CD14-positive monocyte (primary cell): ENCODE measurements at regions not wholly inside any gene's neighbourhood (a gene's known extent, or its start where the extent isn't known, plus 50 kb on each side); places are given as distances from the start of the nearest gene placed in this dataset.

Experiments
- DNase-seq, 3 donors: peaks; one replicate each; pipeline ENCODE4 v3.0.0-alpha.2; 2011 to 2022
- H2AFZ ChIP-seq: 2 replicates; pipeline ENCODE4 v1.6.0; 2012; ENCODE audit warnings: mild to moderate bottlenecking, low read depth, low read length, inconsistent platforms; ENCODE audit not compliant: insufficient read depth, poor library complexity, severe bottlenecking
- H3K27ac ChIP-seq, 2 donors: 1 replicate in 1 of 2; 2 replicates in 1 of 2; pipeline ENCODE4 v1.5.1; 2012 to 2013; ENCODE audit warnings: low read length in 2 of 2, control low read depth in 1 of 2, inconsistent platforms in 1 of 2, low read depth in 1 of 2, mild to moderate bottlenecking in 1 of 2
- H3K27me3 ChIP-seq, 2 donors: one replicate each; pipeline versions ENCODE4 v1.6.0 to v1.6.1; 2011 to 2013; ENCODE audit warnings: low read length in 2 of 2; ENCODE audit not compliant: control insufficient read depth in 2 of 2, insufficient read depth in 2 of 2
- H3K36me3 ChIP-seq, 2 donors: replicated peaks in 1 of 2; 1 replicate in 1 of 2; 2 replicates in 1 of 2; pipeline versions ENCODE4 v1.5.1 to v1.6.1; 2012 to 2013; ENCODE audit warnings: low read length in 2 of 2, control low read depth in 1 of 2, inconsistent platforms in 1 of 2, mild to moderate bottlenecking in 1 of 2; ENCODE audit not compliant: insufficient read depth in 2 of 2, control insufficient read depth in 1 of 2
- H3K4me1 ChIP-seq, 2 donors: 1 replicate in 1 of 2; 2 replicates in 1 of 2; pipeline versions ENCODE4 v1.5.1 to v1.6.1; 2012 to 2013; ENCODE audit warnings: low read length in 2 of 2, control low read depth in 1 of 2, inconsistent platforms in 1 of 2, mild to moderate bottlenecking in 1 of 2, moderate library complexity in 1 of 2; ENCODE audit not compliant: insufficient read depth in 2 of 2, control insufficient read depth in 1 of 2
- H3K4me2 ChIP-seq: replicated peaks from 2 replicates; pipeline ENCODE3; 2012; ENCODE audit warnings: low read length, moderate library complexity, mild to moderate bottlenecking; ENCODE audit not compliant: poor library complexity, severe bottlenecking; ENCODE audit errors: extremely low read depth
- H3K4me3 ChIP-seq, 3 experiments: fragments of 200-600 bp in 1 of 3; sonication (generic) in 1 of 3; replicated peaks in 1 of 3; 1 replicate in 2 of 3; 2 replicates in 1 of 3; pipeline ENCODE4 v1.5.1; 2011 to 2013; ENCODE audit warnings: low read length in 3 of 3, mild to moderate bottlenecking in 3 of 3, control low read depth in 2 of 3, low read depth in 2 of 3, inconsistent platforms in 1 of 3, moderate library complexity in 1 of 3
- H3K79me2 ChIP-seq: 2 replicates; pipeline ENCODE4 v1.6.0; 2012; ENCODE audit warnings: mild to moderate bottlenecking, control low read depth, inconsistent platforms, low read length, moderate library complexity; ENCODE audit not compliant: insufficient read depth
- H3K9ac ChIP-seq: 2 replicates; pipeline ENCODE4 v1.6.0; 2017; ENCODE audit warnings: low read length, mild to moderate bottlenecking; ENCODE audit not compliant: insufficient read depth, poor library complexity, severe bottlenecking
- H3K9me3 ChIP-seq, 2 donors: replicated peaks in 1 of 2; 1 replicate in 1 of 2; 2 replicates in 1 of 2; pipeline versions ENCODE4 v1.5.1 to v1.6.1; 2012 to 2013; ENCODE audit warnings: low read length in 2 of 2, control low read depth in 1 of 2; ENCODE audit not compliant: control insufficient read depth in 1 of 2, insufficient read depth in 1 of 2
- H4K20me1 ChIP-seq: 2 replicates; pipeline ENCODE4 v1.6.0; 2012; ENCODE audit warnings: mild to moderate bottlenecking, low read length, control low read depth, moderate library complexity; ENCODE audit not compliant: insufficient read depth
- H3K27ac Mint-ChIP-seq, 7 donors: one replicate each; pipeline ENCODE4 v1.8.0; 2020; ENCODE audit warnings: mild to moderate bottlenecking in 7 of 7, mixed read lengths in 7 of 7, moderate library complexity in 6 of 7, inconsistent platforms in 2 of 7
- H3K27me3 Mint-ChIP-seq, 3 donors: one replicate each; pipeline ENCODE4 v1.8.0; 2021 to 2022; ENCODE audit warnings: low read depth in 3 of 3, mild to moderate bottlenecking in 3 of 3, mixed read lengths in 3 of 3, moderate library complexity in 3 of 3, inconsistent platforms in 1 of 3
- H3K36me3 Mint-ChIP-seq, 2 donors: one replicate each; pipeline ENCODE4 v1.8.0; 2020; ENCODE audit warnings: mixed read lengths in 2 of 2, inconsistent platforms in 1 of 2, mild to moderate bottlenecking in 1 of 2
- H3K4me1 Mint-ChIP-seq: one replicate; pipeline ENCODE4 v1.8.0; 2020; ENCODE audit warnings: mild to moderate bottlenecking, mixed read lengths
- H3K4me3 Mint-ChIP-seq, 2 donors: one replicate each; pipeline ENCODE4 v1.8.0; 2020; ENCODE audit warnings: mild to moderate bottlenecking in 2 of 2, mixed read lengths in 2 of 2, moderate library complexity in 1 of 2
- H3K9me3 Mint-ChIP-seq, 7 donors: one replicate each; pipeline ENCODE4 v1.8.0; 2020 to 2022; ENCODE audit warnings: mixed read lengths in 7 of 7, mild to moderate bottlenecking in 6 of 7, moderate library complexity in 6 of 7, inconsistent platforms in 2 of 7
- CTCF ChIP-seq: fragments of 200-600 bp; IDR thresholded peaks from one replicate; pipeline ENCODE4 v1.8.0; 2022; ENCODE audit warnings: antibody characterized with exemption, mild to moderate bottlenecking
- WGBS: methylation state at CpG from one replicate; pipeline ENCODE4 v1.1.5; 2013; ENCODE audit warnings: missing lambda C conversion rate; ENCODE audit not compliant: insufficient coverage; 5-methylcytosine and 5-hydroxymethylcytosine counted together
- intact Hi-C, 2 donors: fragments of 100-400 bp; cut with micrococcal nuclease; formaldehyde crosslinking; loops; one replicate each; pipeline versions ENCODE4 v1.15.0 to v1.15.1; 2023

- Mint-ChIP-seq H3K9me3 (peaks cover 0 to 4% (median 0%) of the 10 kb centered on the region in 7 donors), H3K36me3 (no peaks in the 10 kb centered on the region)
- intact Hi-C loops: no loop called here
Measured at GRCh38 chr6:122109075-122109474, 290.4 kb upstream of the HSF2 start.

GRCh38 chr6:122114717-122115116 is 284.7 kb upstream of the HSF2 start:
- Histone ChIP-seq H3K9me3 (peaks cover 0 to 4% of the 10 kb centered on the region in 2 donors), H3K4me3 (no peak overlapping the region), H3K9ac (no peak overlapping the region), H2AFZ (no peak overlapping the region), H3K27me3 (no peaks in the 10 kb centered on the region), H4K20me1 (no peaks in the 10 kb centered on the region), H3K4me1 (no peaks in the 10 kb centered on the region), H3K4me2 (no peak overlapping the region), H3K79me2 (no peaks in the 10 kb centered on the region), H3K27ac (no peak overlapping the region), H3K36me3 (no peaks in the 10 kb centered on the region)
- H3K27ac Mint-ChIP-seq: no peak overlapping the region
- H3K4me3 Mint-ChIP-seq: no peak overlapping the region
- no peaks in the 10 kb centered on the region for H3K36me3 Mint-ChIP-seq
- no CpG with 5 or more reads among the region's 2 CpGs for WGBS
- no peaks in the 10 kb centered on the region for H3K4me1 Mint-ChIP-seq
- DNase-seq: no peak
- intact Hi-C loops: no loop called here
- TF ChIP-seq CTCF: no peak
- H3K9me3 Mint-ChIP-seq: peaks cover 0 to 2% (median under 1%) of the 10 kb centered on the region in 7 donors
- H3K27me3 Mint-ChIP-seq: peaks cover 0 to 1% (median 0%) of the 10 kb centered on the region in 3 donors

More at GRCh38 chr6:122109075-122109474, 290.4 kb upstream of the HSF2 start:
- no peak overlapping the region for H3K27ac ChIP-seq
- Mint-ChIP-seq H3K27me3 (peaks cover 0 to 1% (median 0%) of the 10 kb centered on the region in 3 donors), H3K4me3 (no peak overlapping the region), H3K27ac (no peak overlapping the region), H3K4me1 (no peaks in the 10 kb centered on the region)
- H3K36me3 ChIP-seq: no peaks in the 10 kb centered on the region
- no peak overlapping the region for H2AFZ ChIP-seq
- H3K79me2 ChIP-seq: no peaks in the 10 kb centered on the region
- no peak for TF ChIP-seq CTCF
- H3K27me3 ChIP-seq: no peaks in the 10 kb centered on the region
- DNase-seq: no peak
- H3K9ac ChIP-seq: no peak overlapping the region
- no peaks in the 10 kb centered on the region for H3K4me1 ChIP-seq
- no peak overlapping the region for H3K4me3 ChIP-seq
- no peaks in the 10 kb centered on the region for H3K9me3 ChIP-seq
- H3K4me2 ChIP-seq: no peak overlapping the region
- H4K20me1 ChIP-seq: no peaks in the 10 kb centered on the region
